PC-9 (cell line): ENCODE measurements at regions not wholly inside any gene's neighbourhood (a gene's known extent, or its start where the extent isn't known, plus 50 kb on each side); places are given as distances from the start of the nearest gene placed in this dataset.

Experiments used
- BruUV-seq: library from RNA; stranded (reverse); fragments of 400-500 nt; replicated peaks from 2 replicates; lab custom pipeline; 2021; lab: Mats Ljungman, UMichigan
- CTCF ChIA-PET: fragments of 300-600 bp; sonication (Branson Sonifier 250); formaldehyde crosslinking; loops from one replicate; lab custom pipeline; 2022; ENCODE audit warnings: antibody characterized with exemption; lab: Charles Lee
- POLR2A ChIA-PET: fragments of 300-600 bp; sonication (Branson Sonifier 250); formaldehyde crosslinking; loops from one replicate; lab custom pipeline; 2022; ENCODE audit warnings: antibody characterized with exemption; ENCODE audit not compliant: unreplicated experiment; lab: Charles Lee
- DNase-seq, 2 experiments: peaks; one replicate each; pipeline versions ENCODE4 v3.0.0 to v3.0.0-alpha.2; 2015 to 2022; ENCODE audit warnings: mixed read lengths in 1 of 2
- H2AFZ ChIP-seq: fragments of 200-600 bp; sonication (generic); 2 replicates; pipeline ENCODE4 v1.8.1; 2017; ENCODE audit warnings: antibody characterized with exemption
- H3F3A ChIP-seq: fragments of 200-600 bp; sonication (generic); 2 replicates; pipeline ENCODE4 v1.8.1; 2017; ENCODE audit warnings: antibody characterized with exemption, mild to moderate bottlenecking, low read depth; ENCODE audit not compliant: insufficient read depth
- H3K27ac ChIP-seq: fragments of 200-600 bp; sonication (generic); 2 replicates; pipeline ENCODE4 v1.6.1; 2016; ENCODE audit warnings: mixed run types
- H3K27me3 ChIP-seq: fragments of 200-600 bp; sonication (generic); 2 replicates; pipeline ENCODE4 v1.6.1; 2016; ENCODE audit warnings: low read depth, mixed run types; ENCODE audit not compliant: insufficient read depth
- H3K36me3 ChIP-seq: fragments of 200-600 bp; sonication (generic); 2 replicates; pipeline ENCODE4 v1.6.1; 2016; ENCODE audit warnings: low read depth, mixed run types
- H3K4me1 ChIP-seq: fragments of 200-600 bp; sonication (generic); replicated peaks from 2 replicates; pipeline ENCODE4 v1.6.1; 2016; ENCODE audit warnings: mixed run types; ENCODE audit not compliant: insufficient read depth
- H3K4me2 ChIP-seq: fragments of 200-600 bp; sonication (generic); 2 replicates; pipeline ENCODE4 v1.6.1; 2017; ENCODE audit warnings: mixed run types
- H3K4me3 ChIP-seq: fragments of 200-600 bp; sonication (generic); 2 replicates; pipeline ENCODE4 v1.6.1; 2016; ENCODE audit warnings: mixed run types
- H3K79me2 ChIP-seq: fragments of 200-600 bp; sonication (generic); 2 replicates; pipeline ENCODE4 v1.6.1; 2017; ENCODE audit warnings: low read depth, mixed run types
- H3K9me2 ChIP-seq: fragments of 200-600 bp; sonication (generic); 2 replicates; pipeline ENCODE4 v1.8.1; 2017; ENCODE audit warnings: mild to moderate bottlenecking; ENCODE audit not compliant: insufficient read depth
- H3K9me3 ChIP-seq: fragments of 200-600 bp; sonication (generic); 2 replicates; pipeline ENCODE4 v1.8.1; 2016; ENCODE audit warnings: low read depth; ENCODE audit not compliant: insufficient read depth
- H4K20me1 ChIP-seq: fragments of 200-600 bp; sonication (generic); 2 replicates; pipeline ENCODE4 v1.8.1; 2017; ENCODE audit not compliant: insufficient read depth
- EZH2 ChIP-seq: fragments of 200-600 bp; sonication (generic); IDR thresholded peaks from 2 replicates; pipeline ENCODE4 v1.8.0; 2017; ENCODE audit warnings: antibody characterized with exemption, low read depth
- intact Hi-C: fragments of 100-400 bp; cut with micrococcal nuclease; formaldehyde crosslinking; loops from one replicate; pipeline ENCODE4 v1.10.0; 2022; ENCODE audit not compliant: unreplicated experiment
- TF ChIP-seq, protein P1 (sequence below): fragments of 200-600 bp; sonication (generic); conservative IDR thresholded peaks from 2 replicates; pipeline ENCODE4 v1.6.1; 2017; ENCODE audit warnings: mixed run types, antibody characterized with exemption, mild to moderate bottlenecking, moderate library complexity

DNA sequence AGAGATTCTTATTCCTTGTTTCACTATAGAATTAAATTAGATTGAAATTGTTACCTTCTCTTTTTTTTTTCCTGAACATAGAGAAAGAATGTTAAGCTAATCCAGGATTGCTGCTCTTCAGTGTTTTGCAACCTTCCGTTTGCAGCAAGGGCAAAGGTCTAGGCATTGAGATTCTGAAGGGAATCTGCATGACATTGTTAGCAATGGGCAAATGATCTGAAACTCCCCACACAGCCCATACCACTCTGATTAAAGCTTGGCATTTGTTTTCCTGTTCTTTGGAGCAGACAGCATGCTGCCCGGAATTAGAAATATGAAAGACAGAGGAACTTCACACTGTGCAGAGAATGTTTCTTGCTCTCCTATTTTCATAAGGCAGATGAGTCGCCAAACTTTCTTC, 551.8 kb downstream of the SOCS6 start:
- Histone ChIP-seq H3K4me2 (no peak overlapping the region), H3K9me3 (no peaks in the 10 kb centered on the region), H3K9me2 (no peaks in the 10 kb centered on the region), H3K4me1 (no peaks in the 10 kb centered on the region), H3K27ac (no peak overlapping the region), H4K20me1 (no peaks in the 10 kb centered on the region), H3K36me3 (no peaks in the 10 kb centered on the region), H3F3A (no peaks in the 10 kb centered on the region), H3K79me2 (no peaks in the 10 kb centered on the region), H3K27me3 (no peaks in the 10 kb centered on the region), H2AFZ (no peak overlapping the region), H3K4me3 (no peak overlapping the region)
- no peak for DNase-seq
- ChIA-PET POLR2A (interaction anchor here (0.7 kb wide), 1 partner anchor 896 kb away, joined by 6 read pairs; no protein-coding TSS in a partner anchor), CTCF (no interaction called here)
- no TSS peak for BruUV-seq
- no peak for TF ChIP-seq EZH2
- TF ChIP-seq, protein P1, sequence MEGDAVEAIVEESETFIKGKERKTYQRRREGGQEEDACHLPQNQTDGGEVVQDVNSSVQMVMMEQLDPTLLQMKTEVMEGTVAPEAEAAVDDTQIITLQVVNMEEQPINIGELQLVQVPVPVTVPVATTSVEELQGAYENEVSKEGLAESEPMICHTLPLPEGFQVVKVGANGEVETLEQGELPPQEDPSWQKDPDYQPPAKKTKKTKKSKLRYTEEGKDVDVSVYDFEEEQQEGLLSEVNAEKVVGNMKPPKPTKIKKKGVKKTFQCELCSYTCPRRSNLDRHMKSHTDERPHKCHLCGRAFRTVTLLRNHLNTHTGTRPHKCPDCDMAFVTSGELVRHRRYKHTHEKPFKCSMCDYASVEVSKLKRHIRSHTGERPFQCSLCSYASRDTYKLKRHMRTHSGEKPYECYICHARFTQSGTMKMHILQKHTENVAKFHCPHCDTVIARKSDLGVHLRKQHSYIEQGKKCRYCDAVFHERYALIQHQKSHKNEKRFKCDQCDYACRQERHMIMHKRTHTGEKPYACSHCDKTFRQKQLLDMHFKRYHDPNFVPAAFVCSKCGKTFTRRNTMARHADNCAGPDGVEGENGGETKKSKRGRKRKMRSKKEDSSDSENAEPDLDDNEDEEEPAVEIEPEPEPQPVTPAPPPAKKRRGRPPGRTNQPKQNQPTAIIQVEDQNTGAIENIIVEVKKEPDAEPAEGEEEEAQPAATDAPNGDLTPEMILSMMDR = no peak
- intact Hi-C loops = no loop called here

DNA sequence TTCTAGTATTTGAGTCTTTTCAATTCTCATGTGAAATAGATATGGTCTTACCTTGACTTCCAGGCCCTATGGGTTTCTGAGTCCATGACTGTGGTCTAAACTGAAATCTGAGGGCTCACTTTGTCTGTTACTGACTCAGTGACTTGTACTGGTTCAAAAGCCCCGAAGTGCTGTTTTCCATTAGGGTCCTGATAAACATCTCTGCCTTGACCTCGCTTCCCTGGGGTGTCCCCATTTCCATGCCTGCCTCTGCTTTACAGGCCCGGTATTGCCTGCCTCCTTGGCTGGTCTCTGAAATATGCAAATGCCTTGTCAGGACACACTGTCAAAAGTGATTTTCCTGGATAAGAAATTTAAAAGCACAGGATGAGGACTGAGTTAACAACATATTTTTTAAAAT, 538.8 kb downstream of the SOCS6 start:
- no peak overlapping the region for H3K4me2 ChIP-seq
- H3K79me2 ChIP-seq = no peaks in the 10 kb centered on the region
- H3K4me1 ChIP-seq = no peaks in the 10 kb centered on the region
- no TSS peak for BruUV-seq
- no peaks in the 10 kb centered on the region for H3K36me3 ChIP-seq
- no peak overlapping the region for H2AFZ ChIP-seq
- ChIA-PET CTCF (no interaction called here), POLR2A (no interaction called here)
- TF ChIP-seq EZH2 = no peak
- TF ChIP-seq, protein P1 = no peak
- H3K27me3 ChIP-seq = no peaks in the 10 kb centered on the region
- no peaks in the 10 kb centered on the region for H4K20me1 ChIP-seq
- H3K9me2 ChIP-seq = no peaks in the 10 kb centered on the region
- H3K4me3 ChIP-seq = no peak overlapping the region
- intact Hi-C loops = no loop called here
- H3F3A ChIP-seq = no peaks in the 10 kb centered on the region
- H3K27ac ChIP-seq = no peak overlapping the region
- no peaks in the 10 kb centered on the region for H3K9me3 ChIP-seq
- DNase-seq = no peak

DNA sequence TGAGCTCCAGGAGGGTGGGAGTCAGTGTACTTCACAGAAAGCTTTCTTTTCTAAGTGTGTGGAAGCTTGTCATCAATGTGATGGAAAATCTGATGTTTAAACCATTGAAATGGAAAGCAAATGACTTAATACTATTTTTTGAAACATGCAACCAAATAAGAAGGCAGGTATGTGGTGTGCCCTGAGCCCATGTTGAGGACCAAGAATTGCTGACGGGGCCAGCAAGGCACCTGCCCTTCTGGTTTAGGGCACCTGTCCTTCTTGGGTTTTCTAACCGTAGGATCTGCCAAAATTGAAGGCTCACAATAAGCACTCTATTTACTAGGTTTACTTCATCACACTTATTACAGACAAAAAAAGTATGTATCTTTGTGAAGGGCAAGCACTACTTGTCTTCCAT, 537.7 kb downstream of the SOCS6 start:
- POLR2A ChIA-PET = no interaction called here
- CTCF ChIA-PET = no interaction called here
- no peaks in the 10 kb centered on the region for H3K9me2 ChIP-seq
- H3K9me3 ChIP-seq = no peaks in the 10 kb centered on the region
- no peak overlapping the region for H2AFZ ChIP-seq
- no peaks in the 10 kb centered on the region for H3K79me2 ChIP-seq
- DNase-seq = no peak
- no peaks in the 10 kb centered on the region for H3F3A ChIP-seq
- no peak overlapping the region for H3K4me2 ChIP-seq
- no peaks in the 10 kb centered on the region for H3K27me3 ChIP-seq
- no TSS peak for BruUV-seq
- H3K4me1 ChIP-seq = no peaks in the 10 kb centered on the region
- H3K4me3 ChIP-seq = no peak overlapping the region
- intact Hi-C loops = no loop called here
- H4K20me1 ChIP-seq = no peaks in the 10 kb centered on the region
- H3K36me3 ChIP-seq = no peaks in the 10 kb centered on the region
- TF ChIP-seq, protein P1 = no peak
- TF ChIP-seq EZH2 = no peak
- no peak overlapping the region for H3K27ac ChIP-seq
